Astrocyte of the cerebellum (primary cell): ENCODE measurements at regions not wholly inside any gene's neighbourhood (a gene's known extent, or its start where the extent isn't known, plus 50 kb on each side); places are given as distances from the start of the nearest gene placed in this dataset.

Source experiments
- DNase-seq: peaks from one replicate; pipeline ENCODE4 v3.0.0-alpha.2; 2011; ENCODE audit warnings: low read depth
- H3K4me3 ChIP-seq: 2 replicates; pipeline ENCODE4 v1.5.1; 2011; ENCODE audit warnings: mild to moderate bottlenecking, low read depth, low read length, moderate library complexity
- CTCF ChIP-seq: IDR thresholded peaks from 2 replicates; pipeline ENCODE4 v1.5.1; 2012; ENCODE audit warnings: low read length, low read depth, moderate library complexity, mild to moderate bottlenecking; ENCODE audit errors: missing control alignments
- in situ Hi-C: cut with HindIII; loops from 2 replicates; pipeline ENCODE4 v1.10.0; 2017; ENCODE audit warnings: low sequenced_read_pairs

GRCh38 chr10:3496138-3496537 is 288.9 kb downstream of the KLF6 start:
- H3K4me3 ChIP-seq, result no peak overlapping the region
- DNase-seq, result no peak
- in situ Hi-C loops, result no loop called here
- TF ChIP-seq CTCF, result no peak

DNA sequence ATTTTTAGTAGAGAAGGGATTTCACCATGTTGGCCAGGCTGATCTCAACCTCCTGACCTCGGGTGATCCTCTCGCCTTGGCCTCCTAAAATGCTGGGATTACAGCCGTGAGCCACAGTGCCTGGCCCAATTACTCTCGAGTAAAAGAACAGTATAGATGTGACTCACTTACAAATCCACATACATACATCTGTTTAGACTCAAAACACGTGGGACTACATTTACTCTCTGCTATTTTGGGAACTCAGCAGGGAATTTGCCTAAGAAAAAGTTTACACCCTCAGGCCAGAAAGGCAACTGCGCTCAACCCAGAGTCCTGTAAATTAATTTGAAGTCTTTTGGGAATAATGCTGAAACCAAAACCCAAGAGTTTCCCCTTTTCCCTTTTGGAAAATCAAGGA is 289.7 kb downstream of the KLF6 start:
- in situ Hi-C loops, result no loop called here
- TF ChIP-seq CTCF, result no peak
- no peak for DNase-seq
- H3K4me3 ChIP-seq, result no peak overlapping the region

DNA sequence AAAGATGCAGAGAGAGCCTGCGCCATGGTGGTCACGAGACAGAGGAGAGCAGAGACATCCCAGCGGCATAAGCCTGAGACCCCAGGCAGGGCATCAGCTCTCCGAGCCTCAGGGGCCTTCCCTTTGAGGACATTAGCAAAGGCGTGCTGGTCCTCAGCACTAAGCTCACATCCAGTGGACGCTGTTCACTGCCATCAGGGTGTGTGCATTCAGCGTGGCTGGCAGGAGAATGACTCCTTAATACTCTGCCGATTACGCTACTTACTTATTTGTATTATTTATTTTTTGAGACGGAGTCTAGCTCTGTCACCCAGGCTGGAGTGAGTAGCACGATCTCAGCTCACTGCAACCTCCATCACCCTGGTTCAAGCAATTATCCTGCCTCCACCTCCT is 290.2 kb downstream of the KLF6 start:
- no peak for TF ChIP-seq CTCF
- no peak overlapping the region for H3K4me3 ChIP-seq
- DNase-seq, result no peak
- in situ Hi-C loops, result no loop called here

DNA sequence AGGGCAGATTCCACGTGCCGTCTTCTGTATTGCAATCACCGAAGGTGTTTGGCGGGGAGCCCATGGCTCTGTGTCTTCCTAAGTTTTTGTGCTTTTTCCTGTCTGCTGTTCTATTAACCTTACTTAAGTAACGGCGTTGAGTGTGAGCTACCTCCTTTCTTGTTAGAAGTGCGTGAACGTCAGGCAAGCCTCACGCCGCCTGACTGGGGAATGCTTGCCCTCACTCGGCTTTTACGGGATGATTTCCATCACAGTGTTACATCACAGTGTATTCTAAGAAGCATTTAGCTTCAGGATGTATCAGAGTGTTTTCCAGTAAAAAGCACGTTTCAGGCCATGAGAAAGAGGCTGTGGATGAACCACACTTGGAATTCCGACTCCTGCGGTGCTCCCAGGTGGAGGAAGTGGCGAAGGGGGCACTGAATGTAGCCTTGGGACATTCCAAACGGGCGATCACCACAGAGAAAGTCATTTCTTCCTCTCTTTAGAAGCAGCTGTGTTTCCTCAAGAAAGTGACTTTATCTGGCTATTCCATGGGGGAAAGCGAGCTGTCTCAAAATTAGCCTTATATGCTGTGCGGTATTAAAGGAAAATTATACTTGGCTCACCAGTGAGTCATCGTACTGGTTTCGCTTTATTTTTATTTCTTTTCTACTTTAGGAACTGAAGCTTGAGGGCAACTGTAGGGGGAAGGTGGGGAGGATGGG is 290.7 kb downstream of the KLF6 start:
- no peak overlapping the region for H3K4me3 ChIP-seq
- in situ Hi-C loops, result no loop called here
- no peak for TF ChIP-seq CTCF
- no peak for DNase-seq

- no peak overlapping the region for H3K4me3 ChIP-seq
- TF ChIP-seq CTCF, result no peak
- DNase-seq, result no peak
- in situ Hi-C loops, result no loop called here
Measured at GRCh38 chr10:3493621-3494020, 291.4 kb downstream of the KLF6 start.

GRCh38 chr10:3491571-3491970 is 293.4 kb downstream of the KLF6 start:
- H3K4me3 ChIP-seq, result no peak overlapping the region
- DNase-seq, result no peak
- in situ Hi-C loops, result no loop called here
- no peak for TF ChIP-seq CTCF
